ENCODE measurements at regions not wholly inside any gene's neighbourhood (a gene's known extent, or its start where the extent isn't known, plus 50 kb on each side); places are given as distances from the start of the nearest gene placed in this dataset.

- H4K20me1 ChIP-seq (ENCODE audit: insufficient read depth) = no peaks in the 10 kb centered on the region
- no peak overlapping the region for H2AFZ ChIP-seq (ENCODE audit: low read depth)
- no peak overlapping the region for H3K4me3 ChIP-seq (IDR thresholded peaks at IDR 0.05; ENCODE audit: insufficient read depth, low read depth, low read length)
- H3K4me1 ChIP-seq (ENCODE audit: low read depth, poor library complexity, severe bottlenecking) = no peaks in the 10 kb centered on the region
- no peaks in the 10 kb centered on the region for H3K27me3 ChIP-seq (ENCODE audit: insufficient read depth, low read depth)
- TF ChIP-seq CTCF (conservative IDR thresholded peaks at IDR 0.05; ENCODE audit: low read depth, low read length) = no peak
- H3K79me2 ChIP-seq (ENCODE audit: insufficient read depth, low read depth) = no peaks in the 10 kb centered on the region
- no peak overlapping the region for H3K9ac ChIP-seq
- H3K27ac ChIP-seq = no peak overlapping the region
- no peaks in the 10 kb centered on the region for H3K36me3 ChIP-seq (ENCODE audit: insufficient read depth)
- H3K4me2 ChIP-seq = no peak overlapping the region
These were observed 674.6 kb upstream of the NR3C2 start for GRCh38 chr4:149116806-149117205.

GRCh38 chr4:149113804-149114430 is 671.7 kb upstream of the NR3C2 start:
- no peak overlapping the region for H3K27ac ChIP-seq
- no peak overlapping the region for H3K4me2 ChIP-seq
- H3K9ac ChIP-seq = no peak overlapping the region
- no peaks in the 10 kb centered on the region for H3K4me1 ChIP-seq (ENCODE audit: low read depth, poor library complexity, severe bottlenecking)
- no peaks in the 10 kb centered on the region for H3K79me2 ChIP-seq (ENCODE audit: insufficient read depth, low read depth)
- no peaks in the 10 kb centered on the region for H3K27me3 ChIP-seq (ENCODE audit: insufficient read depth, low read depth)
- H3K4me3 ChIP-seq (IDR thresholded peaks at IDR 0.05; ENCODE audit: insufficient read depth, low read depth, low read length) = no peak overlapping the region
- no peak overlapping the region for H2AFZ ChIP-seq (ENCODE audit: low read depth)
- no peaks in the 10 kb centered on the region for H4K20me1 ChIP-seq (ENCODE audit: insufficient read depth)
- TF ChIP-seq CTCF (conservative IDR thresholded peaks at IDR 0.05; ENCODE audit: low read depth, low read length) = no peak
- H3K36me3 ChIP-seq (ENCODE audit: insufficient read depth) = no peaks in the 10 kb centered on the region

- no peak overlapping the region for H3K4me2 ChIP-seq
- H3K79me2 ChIP-seq (ENCODE audit: insufficient read depth, low read depth) = no peaks in the 10 kb centered on the region
- H3K27me3 ChIP-seq (ENCODE audit: insufficient read depth, low read depth) = no peaks in the 10 kb centered on the region
- H3K4me3 ChIP-seq (IDR thresholded peaks at IDR 0.05; ENCODE audit: insufficient read depth, low read depth, low read length) = no peak overlapping the region
- H2AFZ ChIP-seq (ENCODE audit: low read depth) = no peak overlapping the region
- no peaks in the 10 kb centered on the region for H3K4me1 ChIP-seq (ENCODE audit: low read depth, poor library complexity, severe bottlenecking)
- H3K36me3 ChIP-seq (ENCODE audit: insufficient read depth) = no peaks in the 10 kb centered on the region
- no peaks in the 10 kb centered on the region for H4K20me1 ChIP-seq (ENCODE audit: insufficient read depth)
- H3K9ac ChIP-seq = no peak overlapping the region
- TF ChIP-seq CTCF (conservative IDR thresholded peaks at IDR 0.05; ENCODE audit: low read depth, low read length) = no peak
- H3K27ac ChIP-seq = no peak overlapping the region
These were observed 669.9 kb upstream of the NR3C2 start for GRCh38 chr4:149112109-149112508.

- Histone ChIP-seq H3K9ac (no peak overlapping the region), H3K4me1 (ENCODE audit: low read depth, poor library complexity, severe bottlenecking) (no peaks in the 10 kb centered on the region), H3K27me3 (ENCODE audit: insufficient read depth, low read depth) (no peaks in the 10 kb centered on the region), H2AFZ (ENCODE audit: low read depth) (no peak overlapping the region), H3K36me3 (ENCODE audit: insufficient read depth) (no peaks in the 10 kb centered on the region), H3K79me2 (ENCODE audit: insufficient read depth, low read depth) (no peaks in the 10 kb centered on the region), H4K20me1 (ENCODE audit: insufficient read depth) (no peaks in the 10 kb centered on the region), H3K27ac (no peak overlapping the region), H3K4me2 (no peak overlapping the region), H3K4me3 (IDR thresholded peaks at IDR 0.05; ENCODE audit: insufficient read depth, low read depth, low read length) (no peak overlapping the region)
- no peak for TF ChIP-seq CTCF (conservative IDR thresholded peaks at IDR 0.05; ENCODE audit: low read depth, low read length)
These were observed 668.3 kb upstream of the NR3C2 start for GRCh38 chr4:149110481-149110880.
